ENCODE measurements at regions not wholly inside any gene's neighbourhood (a gene's known extent, or its start where the extent isn't known, plus 50 kb on each side); places are given as distances from the start of the nearest gene placed in this dataset.

- TF ChIP-seq POLR2A (IDR thresholded peaks at IDR 0.05): no peak
- TF ChIP-seq, protein P1, sequence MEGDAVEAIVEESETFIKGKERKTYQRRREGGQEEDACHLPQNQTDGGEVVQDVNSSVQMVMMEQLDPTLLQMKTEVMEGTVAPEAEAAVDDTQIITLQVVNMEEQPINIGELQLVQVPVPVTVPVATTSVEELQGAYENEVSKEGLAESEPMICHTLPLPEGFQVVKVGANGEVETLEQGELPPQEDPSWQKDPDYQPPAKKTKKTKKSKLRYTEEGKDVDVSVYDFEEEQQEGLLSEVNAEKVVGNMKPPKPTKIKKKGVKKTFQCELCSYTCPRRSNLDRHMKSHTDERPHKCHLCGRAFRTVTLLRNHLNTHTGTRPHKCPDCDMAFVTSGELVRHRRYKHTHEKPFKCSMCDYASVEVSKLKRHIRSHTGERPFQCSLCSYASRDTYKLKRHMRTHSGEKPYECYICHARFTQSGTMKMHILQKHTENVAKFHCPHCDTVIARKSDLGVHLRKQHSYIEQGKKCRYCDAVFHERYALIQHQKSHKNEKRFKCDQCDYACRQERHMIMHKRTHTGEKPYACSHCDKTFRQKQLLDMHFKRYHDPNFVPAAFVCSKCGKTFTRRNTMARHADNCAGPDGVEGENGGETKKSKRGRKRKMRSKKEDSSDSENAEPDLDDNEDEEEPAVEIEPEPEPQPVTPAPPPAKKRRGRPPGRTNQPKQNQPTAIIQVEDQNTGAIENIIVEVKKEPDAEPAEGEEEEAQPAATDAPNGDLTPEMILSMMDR (IDR thresholded peaks at IDR 0.05): no peak
Measured at GRCh38 chr3:30292192-30292893, 314.1 kb upstream of the TGFBR2 start.

All from sigmoid colon (tissue), 3 donors.